Endothelial cell of umbilical vein (primary cell): ENCODE measurements at regions not wholly inside any gene's neighbourhood (a gene's known extent, or its start where the extent isn't known, plus 50 kb on each side); places are given as distances from the start of the nearest gene placed in this dataset.

Experiments used
- BruUV-seq: library from RNA; stranded (reverse); fragments of 400-500 nt; replicated peaks from 2 replicates; lab custom pipeline; 2021; lab: Mats Ljungman, UMichigan
- CTCF ChIA-PET: fragments of 300-600, 350-600 bp; sonication (Branson Sonifier 250); formaldehyde crosslinking; loops from one replicate; lab custom pipeline; 2021; ENCODE audit warnings: antibody characterized with exemption, inconsistent platforms; lab: Charles Lee
- POLR2A ChIA-PET: fragments of 300-600, 350-600 bp; sonication (Branson Sonifier 250); formaldehyde crosslinking; loops from one replicate; lab custom pipeline; 2021; ENCODE audit warnings: antibody characterized with exemption, inconsistent platforms; lab: Charles Lee
- DNase-seq: peaks from one replicate; pipeline ENCODE4 v3.0.0-alpha.2; 2011; ENCODE audit warnings: low read depth, low spot score
- FAIRE-seq: peaks from 2 replicates; lab custom pipeline; 2011; peaks lifted over from hg19 to GRCh38; lab: Jason Lieb, UNC
- H2AFZ ChIP-seq: 2 replicates; pipeline ENCODE4 v1.6.0; 2012; ENCODE audit warnings: low read depth, low read length, control low read depth, inconsistent platforms
- H3K27ac ChIP-seq: 2 replicates; pipeline ENCODE4 v1.5.1; 2011; ENCODE audit warnings: low read depth, mild to moderate bottlenecking, control low read depth, low read length, moderate library complexity; ENCODE audit not compliant: insufficient read depth
- H3K27me3 ChIP-seq, 2 experiments: 2 replicates each; pipeline versions ENCODE4 v1.6.0 to v1.6.1; 2011; ENCODE audit warnings: low read length in 2 of 2, mixed read lengths in 1 of 2; ENCODE audit not compliant: control insufficient read depth in 2 of 2, insufficient read depth in 2 of 2
- H3K36me3 ChIP-seq, 2 experiments: 2 replicates in 1 of 2; 3 replicates in 1 of 2; pipeline ENCODE4 v1.5.1; 2011; ENCODE audit warnings: low read length in 2 of 2, mild to moderate bottlenecking in 1 of 2, moderate library complexity in 1 of 2; ENCODE audit not compliant: control insufficient read depth in 2 of 2, insufficient read depth in 2 of 2; ENCODE audit errors: extremely low read depth in 1 of 2
- H3K4me1 ChIP-seq: 3 replicates; pipeline ENCODE4 v1.5.1; 2011; ENCODE audit warnings: mild to moderate bottlenecking, low read length; ENCODE audit not compliant: control insufficient read depth, insufficient read depth; ENCODE audit errors: extremely low read depth
- H3K4me2 ChIP-seq: 2 replicates; pipeline ENCODE4 v1.6.1; 2011; ENCODE audit warnings: low read length, control low read depth, mixed read lengths; ENCODE audit not compliant: insufficient read depth
- H3K4me3 ChIP-seq, 3 experiments: fragments of 200-600 bp in 1 of 3; sonication (generic), shearing (Covaris generic) in 1 of 3; replicated peaks in 1 of 3; 2 replicates each; pipeline ENCODE4 v1.5.1; 2011 to 2016; ENCODE audit warnings: control low read depth in 3 of 3, low read length in 3 of 3, mild to moderate bottlenecking in 2 of 3, inconsistent platforms in 1 of 3, low read depth in 1 of 3, moderate library complexity in 1 of 3; ENCODE audit not compliant: insufficient read depth in 1 of 3
- H3K79me2 ChIP-seq: 2 replicates; pipeline ENCODE4 v1.6.0; 2012; ENCODE audit warnings: low read length, inconsistent platforms; ENCODE audit not compliant: control insufficient read depth, insufficient read depth
- H3K9ac ChIP-seq: replicated peaks from 2 replicates; pipeline ENCODE3; 2011; ENCODE audit warnings: low read length, control low read depth; ENCODE audit not compliant: insufficient read depth; ENCODE audit errors: extremely low read depth
- H3K9me1 ChIP-seq: replicated peaks from 3 replicates; pipeline ENCODE4 v1.6.0; 2011; ENCODE audit warnings: mild to moderate bottlenecking, low read length; ENCODE audit not compliant: control insufficient read depth, insufficient read depth; ENCODE audit errors: extremely low read depth
- H3K9me3 ChIP-seq: replicated peaks from 2 replicates; pipeline ENCODE4 v1.5.1; 2012; ENCODE audit warnings: low read length, inconsistent platforms; ENCODE audit not compliant: control insufficient read depth, insufficient read depth
- H4K20me1 ChIP-seq: replicated peaks from 2 replicates; pipeline ENCODE3; 2011; ENCODE audit warnings: mild to moderate bottlenecking, low read length; ENCODE audit not compliant: control insufficient read depth, insufficient read depth; ENCODE audit errors: extremely low read depth
- EZH2 ChIP-seq: IDR thresholded peaks from 2 replicates; pipeline ENCODE4 v1.6.1; 2012; ENCODE audit warnings: borderline replicate concordance, low read depth, mild to moderate bottlenecking, moderate library complexity, low read length, inconsistent platforms; ENCODE audit not compliant: severe bottlenecking
- FOS ChIP-seq: IDR thresholded peaks from 2 replicates; pipeline ENCODE4 v1.6.1; 2011; ENCODE audit warnings: mild to moderate bottlenecking, low read length, moderate library complexity, borderline replicate concordance; ENCODE audit not compliant: insufficient read depth
- GATA2 ChIP-seq: IDR thresholded peaks from 2 replicates; pipeline ENCODE4 v1.7.0; 2011; ENCODE audit warnings: low read depth, mild to moderate bottlenecking, moderate library complexity, mixed read lengths, low read length; ENCODE audit not compliant: insufficient read length, insufficient read depth
- JUN ChIP-seq: IDR thresholded peaks from 2 replicates; pipeline ENCODE4 v1.6.1; 2011; ENCODE audit warnings: borderline replicate concordance, low read depth; ENCODE audit not compliant: insufficient read length, insufficient read depth
- MYC ChIP-seq: IDR thresholded peaks from one replicate; pipeline ENCODE4 v1.6.1; 2011; ENCODE audit warnings: mild to moderate bottlenecking, low read depth, low read length
- POLR2A ChIP-seq: IDR thresholded peaks from 2 replicates; pipeline ENCODE4 v1.6.1; 2012; ENCODE audit warnings: low read depth, mild to moderate bottlenecking, control low read depth, low read length
- dilution Hi-C: fragments of 300-500 bp; cut with MboI; formaldehyde crosslinking; loops from one replicate; pipeline ENCODE4 v1.15.0; 2019; ENCODE audit warnings: low sequenced_read_pairs; ENCODE audit not compliant: extremely low pct_ligation_motif_present
- intact Hi-C: fragments of 100-400 bp; cut with micrococcal nuclease; formaldehyde crosslinking; loops from one replicate; pipeline ENCODE4 v1.10.0; 2022
- TF ChIP-seq, protein P1 (sequence below), 2 donors: IDR thresholded peaks; 1 replicate in 1 of 2; 2 replicates in 1 of 2; pipeline ENCODE4 v1.5.1; 2011; ENCODE audit warnings: low read length in 2 of 2, mild to moderate bottlenecking in 2 of 2, moderate library complexity in 2 of 2, control low read depth in 1 of 2, inconsistent platforms in 1 of 2, low read depth in 1 of 2; ENCODE audit not compliant: insufficient read depth in 1 of 2; ENCODE audit errors: extremely low read depth in 1 of 2
- TF ChIP-seq, protein P2 (sequence below): IDR thresholded peaks from 2 replicates; pipeline ENCODE4 v1.6.1; 2011; ENCODE audit not compliant: insufficient read depth, insufficient read length

DNA sequence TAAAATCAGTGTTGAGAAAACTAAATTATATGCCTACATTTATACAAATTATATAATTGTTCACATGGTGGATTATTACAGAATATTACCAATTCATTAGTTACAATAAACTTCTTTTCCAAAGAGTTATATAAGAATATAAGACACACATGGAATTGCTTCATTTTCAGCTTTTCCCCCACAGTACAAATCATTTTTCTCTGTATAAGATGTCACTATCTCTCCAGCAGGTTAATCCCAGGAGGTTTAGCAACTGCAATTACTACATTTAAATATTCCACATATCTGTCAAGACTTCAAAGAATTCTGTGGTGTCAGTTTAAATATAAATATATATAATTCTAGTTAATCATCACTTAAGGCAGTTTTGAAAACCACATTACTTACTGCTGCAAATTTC is 59.6 kb upstream of the G2E3 start:
- H3K4me1 ChIP-seq = no peaks in the 10 kb centered on the region
- FAIRE-seq (no peak), DNase-seq (no peak)
- H2AFZ ChIP-seq = no peak overlapping the region
- no peaks in the 10 kb centered on the region for H3K79me2 ChIP-seq
- no peak overlapping the region for H3K27ac ChIP-seq
- no peaks in the 10 kb centered on the region for H3K27me3 ChIP-seq
- no peaks in the 10 kb centered on the region for H3K36me3 ChIP-seq
- no peaks in the 10 kb centered on the region for H4K20me1 ChIP-seq
- TF ChIP-seq, protein P1, sequence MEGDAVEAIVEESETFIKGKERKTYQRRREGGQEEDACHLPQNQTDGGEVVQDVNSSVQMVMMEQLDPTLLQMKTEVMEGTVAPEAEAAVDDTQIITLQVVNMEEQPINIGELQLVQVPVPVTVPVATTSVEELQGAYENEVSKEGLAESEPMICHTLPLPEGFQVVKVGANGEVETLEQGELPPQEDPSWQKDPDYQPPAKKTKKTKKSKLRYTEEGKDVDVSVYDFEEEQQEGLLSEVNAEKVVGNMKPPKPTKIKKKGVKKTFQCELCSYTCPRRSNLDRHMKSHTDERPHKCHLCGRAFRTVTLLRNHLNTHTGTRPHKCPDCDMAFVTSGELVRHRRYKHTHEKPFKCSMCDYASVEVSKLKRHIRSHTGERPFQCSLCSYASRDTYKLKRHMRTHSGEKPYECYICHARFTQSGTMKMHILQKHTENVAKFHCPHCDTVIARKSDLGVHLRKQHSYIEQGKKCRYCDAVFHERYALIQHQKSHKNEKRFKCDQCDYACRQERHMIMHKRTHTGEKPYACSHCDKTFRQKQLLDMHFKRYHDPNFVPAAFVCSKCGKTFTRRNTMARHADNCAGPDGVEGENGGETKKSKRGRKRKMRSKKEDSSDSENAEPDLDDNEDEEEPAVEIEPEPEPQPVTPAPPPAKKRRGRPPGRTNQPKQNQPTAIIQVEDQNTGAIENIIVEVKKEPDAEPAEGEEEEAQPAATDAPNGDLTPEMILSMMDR (IDR thresholded peaks at IDR 0.05; ENCODE audit: extremely low read depth in 1 of 2, insufficient read depth in 1 of 2, low read depth in 1 of 2, low read length in 2 of 2) = no peak
- TF ChIP-seq FOS = no peak
- no peak for TF ChIP-seq EZH2
- TF ChIP-seq POLR2A = no peak
- TF ChIP-seq JUN = no peak
- TF ChIP-seq, protein P2, sequence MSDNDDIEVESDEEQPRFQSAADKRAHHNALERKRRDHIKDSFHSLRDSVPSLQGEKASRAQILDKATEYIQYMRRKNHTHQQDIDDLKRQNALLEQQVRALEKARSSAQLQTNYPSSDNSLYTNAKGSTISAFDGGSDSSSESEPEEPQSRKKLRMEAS = no peak
- no peak for TF ChIP-seq GATA2
- TF ChIP-seq MYC = no peak
- H3K9me1 ChIP-seq = no peaks in the 10 kb centered on the region
- intact Hi-C loops = no loop called here
- ChIA-PET CTCF (no interaction called here), POLR2A (no interaction called here)
- H3K9ac ChIP-seq = no peak overlapping the region
- BruUV-seq = no TSS peak
- no peaks in the 10 kb centered on the region for H3K9me3 ChIP-seq
- no peak overlapping the region for H3K4me3 ChIP-seq
- no peak overlapping the region for H3K4me2 ChIP-seq
- dilution Hi-C loops = no loop called here
